Neutrophil (primary cell): ENCODE measurements at regions not wholly inside any gene's neighbourhood (a gene's known extent, or its start where the extent isn't known, plus 50 kb on each side); places are given as distances from the start of the nearest gene placed in this dataset.

Source experiments
- H3K27ac ChIP-seq: fragments of 200-600 bp; sonication (generic); 2 replicates; pipeline ENCODE4 v1.5.1; 2016; ENCODE audit warnings: mild to moderate bottlenecking, moderate library complexity
- H3K27me3 ChIP-seq: fragments of 200-600 bp; sonication (generic); 2 replicates; pipeline ENCODE4 v1.6.0; 2016; ENCODE audit warnings: mild to moderate bottlenecking
- H3K36me3 ChIP-seq: fragments of 200-600 bp; sonication (generic); 2 replicates; pipeline ENCODE4 v1.5.1; 2017
- H3K4me1 ChIP-seq, 2 experiments: fragments of 200-600 bp in 1 of 2; sonication (generic) in 1 of 2; 1 replicate in 1 of 2; 2 replicates in 1 of 2; pipeline versions ENCODE4 v1.5.1 to v1.6.1; 2013 to 2016; ENCODE audit warnings: low read depth in 1 of 2, low read length in 1 of 2, mild to moderate bottlenecking in 1 of 2, moderate library complexity in 1 of 2; ENCODE audit not compliant: control insufficient read depth in 1 of 2, insufficient read depth in 1 of 2
- H3K4me3 ChIP-seq, 2 experiments: fragments of 200-600 bp in 1 of 2; sonication (generic) in 1 of 2; 1 replicate in 1 of 2; 2 replicates in 1 of 2; pipeline ENCODE4 v1.5.1; 2013 to 2016; ENCODE audit warnings: low read depth in 1 of 2, low read length in 1 of 2, mild to moderate bottlenecking in 1 of 2, moderate library complexity in 1 of 2
- H3K9me3 ChIP-seq: fragments of 200-600 bp; sonication (generic); 2 replicates; pipeline ENCODE4 v1.5.1; 2016
- TF ChIP-seq, protein P1 (sequence below): fragments of 200-600 bp; sonication (generic); IDR thresholded peaks from 2 replicates; pipeline ENCODE4 v1.5.1; 2016; ENCODE audit warnings: antibody characterized with exemption

DNA sequence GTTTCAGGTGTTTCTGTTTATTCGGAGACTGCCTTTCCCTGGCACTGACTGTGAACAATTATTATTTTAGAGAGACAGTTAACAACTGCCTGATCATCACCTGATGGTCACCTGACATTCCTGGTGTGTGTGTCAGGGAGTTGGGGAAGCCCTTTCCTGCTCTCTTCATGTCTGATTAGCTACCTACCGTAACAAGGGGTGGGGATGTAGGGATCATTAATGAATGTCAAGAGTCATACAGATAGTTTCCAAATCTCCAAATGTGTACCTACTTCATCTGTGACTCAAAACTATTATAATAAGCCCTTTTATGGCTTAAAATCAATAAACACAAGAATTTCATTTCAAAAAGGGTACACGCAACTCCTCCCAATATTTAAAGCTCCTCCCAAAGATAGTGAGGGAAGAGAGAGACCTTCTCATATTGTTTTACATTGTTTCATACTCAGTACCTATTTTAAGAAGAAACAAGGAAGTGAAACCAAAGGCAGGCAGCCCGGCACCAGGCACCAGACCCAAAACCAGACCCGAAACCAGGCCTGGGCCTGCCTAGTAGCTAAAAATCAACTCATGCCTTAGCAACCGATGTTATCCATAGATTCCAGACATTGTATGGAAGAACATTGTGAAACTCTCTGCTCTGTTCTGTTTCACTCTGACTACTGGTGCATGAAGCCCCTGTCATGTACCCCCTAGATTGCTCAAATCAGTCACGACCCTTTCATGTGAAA is 844.9 kb upstream of the ALCAM start:
- H3K27ac ChIP-seq: no peak overlapping the region
- no peaks in the 10 kb centered on the region for H3K4me1 ChIP-seq
- H3K36me3 ChIP-seq: no peaks in the 10 kb centered on the region
- TF ChIP-seq, protein P1, sequence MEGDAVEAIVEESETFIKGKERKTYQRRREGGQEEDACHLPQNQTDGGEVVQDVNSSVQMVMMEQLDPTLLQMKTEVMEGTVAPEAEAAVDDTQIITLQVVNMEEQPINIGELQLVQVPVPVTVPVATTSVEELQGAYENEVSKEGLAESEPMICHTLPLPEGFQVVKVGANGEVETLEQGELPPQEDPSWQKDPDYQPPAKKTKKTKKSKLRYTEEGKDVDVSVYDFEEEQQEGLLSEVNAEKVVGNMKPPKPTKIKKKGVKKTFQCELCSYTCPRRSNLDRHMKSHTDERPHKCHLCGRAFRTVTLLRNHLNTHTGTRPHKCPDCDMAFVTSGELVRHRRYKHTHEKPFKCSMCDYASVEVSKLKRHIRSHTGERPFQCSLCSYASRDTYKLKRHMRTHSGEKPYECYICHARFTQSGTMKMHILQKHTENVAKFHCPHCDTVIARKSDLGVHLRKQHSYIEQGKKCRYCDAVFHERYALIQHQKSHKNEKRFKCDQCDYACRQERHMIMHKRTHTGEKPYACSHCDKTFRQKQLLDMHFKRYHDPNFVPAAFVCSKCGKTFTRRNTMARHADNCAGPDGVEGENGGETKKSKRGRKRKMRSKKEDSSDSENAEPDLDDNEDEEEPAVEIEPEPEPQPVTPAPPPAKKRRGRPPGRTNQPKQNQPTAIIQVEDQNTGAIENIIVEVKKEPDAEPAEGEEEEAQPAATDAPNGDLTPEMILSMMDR: no peak
- H3K4me3 ChIP-seq: no peak overlapping the region
- H3K9me3 ChIP-seq: no peaks in the 10 kb centered on the region
- H3K27me3 ChIP-seq: no peaks in the 10 kb centered on the region

GRCh38 chr3:104523136-104523535 is 843.6 kb upstream of the ALCAM start:
- Histone ChIP-seq H3K4me3 (no peak overlapping the region), H3K27ac (no peak overlapping the region), H3K4me1 (no peaks in the 10 kb centered on the region), H3K36me3 (no peaks in the 10 kb centered on the region), H3K27me3 (no peaks in the 10 kb centered on the region), H3K9me3 (no peaks in the 10 kb centered on the region)
- TF ChIP-seq, protein P1: no peak

DNA sequence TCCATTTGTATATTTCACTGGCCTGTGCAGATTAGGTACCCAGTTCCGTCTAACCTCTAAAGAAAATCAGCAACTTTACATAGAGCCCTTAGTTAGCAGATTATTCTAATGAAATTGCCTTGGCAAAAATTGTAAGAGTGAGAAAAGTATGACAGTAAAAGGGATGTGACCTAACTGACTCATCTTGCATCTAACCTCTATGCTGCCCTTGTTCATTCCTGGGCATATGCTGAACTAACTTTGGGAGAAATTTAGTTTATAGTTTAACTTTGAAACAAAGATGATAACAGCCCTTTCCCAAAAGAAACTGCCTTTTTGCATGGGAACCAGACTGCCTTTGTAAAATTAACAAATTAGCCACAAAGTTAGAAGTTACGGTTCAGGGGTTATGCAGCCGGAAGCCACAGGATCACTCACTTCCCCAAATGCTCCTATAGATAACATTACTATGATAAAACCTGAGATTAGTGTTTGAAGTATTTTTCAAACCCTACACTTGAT is 839.8 kb upstream of the ALCAM start:
- Histone ChIP-seq H3K36me3 (no peaks in the 10 kb centered on the region), H3K9me3 (no peaks in the 10 kb centered on the region), H3K27ac (no peak overlapping the region), H3K4me1 (no peaks in the 10 kb centered on the region), H3K4me3 (no peak overlapping the region), H3K27me3 (no peaks in the 10 kb centered on the region)
- TF ChIP-seq, protein P1: no peak

DNA sequence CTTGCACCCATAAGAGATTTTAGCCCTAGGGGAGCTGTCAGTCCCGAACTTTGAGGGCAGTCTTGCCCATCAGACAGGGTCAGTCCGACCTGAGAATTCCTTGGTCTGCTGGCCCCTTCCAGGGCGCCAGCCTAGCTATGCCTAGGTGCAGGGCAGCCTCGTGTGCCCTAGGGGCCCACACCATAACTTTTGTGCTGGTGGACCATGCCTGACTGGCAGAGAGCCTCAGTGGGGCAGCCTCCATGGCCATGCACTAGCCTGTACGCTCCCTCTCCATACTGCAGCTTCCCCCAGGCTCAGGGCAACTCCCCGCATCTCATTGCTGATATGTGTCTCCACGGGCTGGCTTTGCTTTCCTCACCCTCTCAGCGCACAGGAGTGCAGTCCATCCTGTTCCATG is 835.8 kb upstream of the ALCAM start:
- Histone ChIP-seq H3K27ac (no peak overlapping the region), H3K27me3 (no peaks in the 10 kb centered on the region), H3K4me1 (no peaks in the 10 kb centered on the region), H3K9me3 (no peaks in the 10 kb centered on the region), H3K4me3 (no peak overlapping the region), H3K36me3 (no peaks in the 10 kb centered on the region)
- TF ChIP-seq, protein P1: no peak

DNA sequence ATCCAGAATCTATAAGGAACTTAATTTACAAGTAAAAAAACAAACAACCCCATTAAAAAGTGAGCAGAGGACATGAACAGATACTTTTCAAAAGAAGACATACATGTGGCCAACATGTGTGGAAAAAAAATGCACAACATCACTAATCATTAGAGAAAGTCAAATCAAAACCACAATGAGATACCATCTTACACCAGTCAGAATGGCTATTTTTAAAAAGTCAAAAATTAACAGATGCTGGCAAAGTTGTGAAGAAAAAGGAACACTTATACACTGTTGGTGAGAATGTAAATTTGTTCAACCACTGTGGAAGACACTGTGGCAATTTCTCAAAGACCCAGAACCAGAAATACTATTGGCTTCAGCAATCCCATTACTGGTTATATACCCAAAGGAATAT is 830.0 kb upstream of the ALCAM start:
- Histone ChIP-seq H3K4me3 (no peak overlapping the region), H3K36me3 (no peaks in the 10 kb centered on the region), H3K9me3 (no peaks in the 10 kb centered on the region), H3K27ac (no peak overlapping the region), H3K27me3 (no peaks in the 10 kb centered on the region), H3K4me1 (no peaks in the 10 kb centered on the region)
- TF ChIP-seq, protein P1: no peak
